ENCODE measurements at regions not wholly inside any gene's neighbourhood (a gene's known extent, or its start where the extent isn't known, plus 50 kb on each side); places are given as distances from the start of the nearest gene placed in this dataset.

GRCh38 chr5:123283031-123283430 is 140.2 kb downstream of the CEP120 start:
- TF ChIP-seq POLR2A (IDR thresholded peaks at IDR 0.05) (no peak), CTCF (IDR thresholded peaks at IDR 0.05) (no peak), POLR2AphosphoS5 (IDR thresholded peaks at IDR 0.05) (no peak)

Measured in breast epithelium (tissue), 3 donors.